GM21825 (cell line): ENCODE measurements at regions not wholly inside any gene's neighbourhood (a gene's known extent, or its start where the extent isn't known, plus 50 kb on each side); places are given as distances from the start of the nearest gene placed in this dataset.

ENCODE experiments used
- ATAC-seq: cut with Tn5 transposase; IDR thresholded peaks from one replicate; pipeline ENCODE4 v1.9.1; 2021; ENCODE audit warnings: mild to moderate bottlenecking, moderate library complexity; ENCODE audit not compliant: unreplicated experiment

GRCh38 chrX:30951003-30951402, 61.9 kb upstream of the TAB3 start:
- no peak for ATAC-seq

- ATAC-seq: no peak
These were observed 61.3 kb upstream of the TAB3 start for GRCh38 chrX:30950391-30950790.

- ATAC-seq: no peak
These were observed 60.5 kb upstream of the TAB3 start for GRCh38 chrX:30949554-30949953.

GRCh38 chrX:30948626-30949025, 59.6 kb upstream of the TAB3 start:
- ATAC-seq: no peak

GRCh38 chrX:30948051-30948450, 59.0 kb upstream of the TAB3 start:
- ATAC-seq: no peak

GRCh38 chrX:30943984-30944383, 54.9 kb upstream of the TAB3 start:
- no peak for ATAC-seq

- ATAC-seq: no peak
These were observed 52.8 kb upstream of the TAB3 start for GRCh38 chrX:30941898-30942297.

- no peak for ATAC-seq
These were observed 50.9 kb upstream of the TAB3 start for GRCh38 chrX:30939928-30940327.
